GM21381 (cell line): ENCODE measurements at regions not wholly inside any gene's neighbourhood (a gene's known extent, or its start where the extent isn't known, plus 50 kb on each side); places are given as distances from the start of the nearest gene placed in this dataset.

ENCODE experiments used
- ATAC-seq: cut with Tn5 transposase; IDR thresholded peaks from one replicate; pipeline ENCODE4 v1.9.1; 2021; ENCODE audit warnings: mild to moderate bottlenecking, moderate library complexity; ENCODE audit not compliant: unreplicated experiment

DNA sequence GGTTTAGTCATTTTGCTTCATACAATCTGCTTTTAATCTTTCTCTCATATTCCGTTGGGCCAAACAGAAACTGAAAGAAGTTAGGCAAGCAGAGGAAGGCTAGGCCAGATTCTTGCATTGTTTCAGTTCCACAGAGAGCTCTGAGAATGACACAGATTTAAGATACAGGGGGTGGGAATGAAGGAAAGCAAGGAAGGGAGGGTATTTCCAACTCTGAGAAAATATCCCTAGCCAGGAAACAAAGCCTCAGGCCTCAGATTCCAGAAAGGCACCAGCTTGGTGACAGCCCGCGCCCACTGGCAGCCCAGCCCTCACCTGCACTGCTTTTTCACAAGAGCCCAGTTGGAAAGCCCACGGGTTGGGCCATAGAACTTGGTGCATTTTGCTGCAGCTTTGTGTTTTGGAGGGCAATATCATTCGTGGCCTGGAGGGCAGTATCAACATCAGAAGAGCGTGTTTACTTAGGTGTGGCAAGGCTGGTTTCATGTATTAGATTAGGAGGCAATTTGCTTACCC is 63.5 kb downstream of the ENC1 start:
- peak; percentile 63 for ATAC-seq

DNA sequence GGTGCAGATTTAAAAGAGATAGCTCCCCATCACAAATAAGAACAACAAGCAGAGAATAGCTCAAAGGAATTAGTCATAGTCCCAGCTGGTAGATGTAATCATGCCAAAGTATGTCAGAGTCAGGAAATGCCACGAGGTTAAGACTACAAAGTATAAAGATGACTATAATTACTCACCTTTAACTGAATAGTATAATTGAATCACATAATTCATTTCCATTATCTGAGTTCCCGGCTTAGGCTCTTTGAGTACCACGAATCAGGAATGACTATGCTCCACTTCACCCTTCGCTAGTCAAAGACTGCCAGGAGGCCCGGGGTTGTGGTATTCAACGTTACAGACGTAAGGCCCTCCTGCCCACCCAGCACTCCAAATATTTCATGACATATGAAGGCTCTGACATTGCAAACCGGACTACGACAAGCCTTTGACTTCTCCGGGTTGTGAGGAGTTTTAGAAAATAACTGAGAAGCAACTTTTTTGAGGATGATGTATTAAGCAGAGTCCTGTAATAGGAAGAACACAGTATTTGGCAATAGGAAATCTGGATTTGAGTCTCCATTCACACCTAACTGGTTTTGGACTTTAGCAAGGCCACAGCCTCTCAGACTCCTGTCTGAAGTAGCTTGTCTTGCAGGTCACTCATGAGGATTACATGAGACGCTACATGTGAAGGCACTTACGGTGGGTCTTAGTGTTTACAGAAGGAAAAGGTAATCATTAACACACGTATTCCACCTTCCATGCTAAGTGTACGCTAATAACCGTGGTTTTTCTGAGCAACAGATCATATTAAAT is 64.6 kb downstream of the ENC1 start:
- ATAC-seq, result no peak

DNA sequence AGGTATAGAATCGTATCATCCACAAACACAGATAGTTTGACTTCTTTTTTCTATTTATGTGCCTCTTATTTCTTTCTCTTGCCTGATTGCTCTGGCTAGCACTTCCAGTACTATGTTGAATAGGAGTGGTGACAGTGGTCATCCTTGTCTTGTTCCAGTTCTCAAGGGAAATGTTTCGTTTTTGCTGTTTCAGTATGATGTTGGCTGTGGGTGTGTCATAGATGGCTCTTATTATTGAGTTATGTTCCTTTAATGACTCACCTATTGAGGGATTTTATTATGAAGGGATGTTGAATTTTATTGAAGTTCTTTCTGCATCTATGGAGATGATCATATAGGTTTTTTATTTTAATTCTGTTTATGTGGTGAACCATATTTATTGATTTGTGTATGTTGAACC is 70.3 kb downstream of the ENC1 start:
- no peak for ATAC-seq

DNA sequence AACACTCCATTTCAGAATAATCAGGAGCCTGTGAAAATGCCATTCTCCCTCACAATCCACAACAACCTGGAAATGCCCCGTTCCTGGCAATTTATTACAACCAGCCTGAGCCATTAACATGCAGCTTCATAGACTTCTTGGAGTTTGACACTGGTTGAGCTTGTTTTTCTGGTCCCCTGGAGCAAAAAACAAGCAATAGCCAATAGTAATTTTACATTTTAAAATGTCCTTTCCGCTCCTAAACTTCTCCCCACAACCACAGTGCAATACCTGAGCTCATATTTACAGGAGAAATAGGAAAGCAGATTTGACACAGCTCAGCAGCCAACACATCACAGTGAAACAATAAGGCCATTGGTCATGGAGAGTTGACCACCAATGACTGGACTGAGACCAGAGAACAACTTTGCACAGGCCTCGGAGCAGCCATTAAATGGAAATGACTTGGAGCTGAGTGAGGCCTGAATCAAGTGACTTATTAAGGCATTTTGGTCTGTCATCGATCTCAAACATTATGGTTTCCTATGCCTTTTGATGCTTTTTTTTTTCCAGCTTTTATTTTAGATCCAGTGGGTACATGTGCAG is 73.0 kb downstream of the ENC1 start:
- no peak for ATAC-seq

DNA sequence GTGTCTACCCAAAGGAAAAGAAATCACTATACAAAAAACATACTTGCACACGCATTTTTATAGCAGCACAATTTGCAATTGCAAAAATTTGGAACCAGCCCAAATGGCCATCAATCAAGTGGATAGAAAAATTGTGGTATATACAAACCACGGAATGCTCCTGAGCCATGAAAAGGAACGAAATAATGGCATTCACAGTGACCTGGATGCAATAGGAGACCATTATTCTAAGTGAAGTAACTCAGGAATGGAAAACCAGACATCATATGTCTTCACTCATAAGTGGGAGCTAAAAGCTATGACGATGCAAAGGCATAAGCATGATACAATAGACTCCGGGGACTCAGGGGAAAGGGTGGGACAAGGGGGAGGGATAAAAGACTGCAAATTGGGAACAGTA is 78.4 kb downstream of the ENC1 start:
- no peak for ATAC-seq

DNA sequence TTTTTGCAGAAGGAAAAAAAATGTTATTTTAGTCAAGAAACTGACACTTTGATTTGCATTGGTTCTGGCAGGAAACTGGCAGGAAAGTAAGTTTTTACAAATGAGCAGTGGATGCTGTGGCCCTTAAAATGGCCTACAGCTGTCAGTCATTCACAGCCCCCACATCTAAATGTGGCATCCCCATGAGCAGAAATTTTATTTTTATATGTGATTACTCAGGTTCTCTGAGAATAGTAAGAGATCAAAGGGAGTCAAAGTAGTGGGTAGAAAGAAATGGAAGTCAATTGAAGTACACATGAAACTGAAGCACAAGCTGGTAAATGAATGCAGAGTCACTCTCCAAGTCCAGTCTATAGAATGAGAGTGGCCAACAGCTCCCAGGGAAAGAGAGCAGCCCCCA is 80.3 kb downstream of the ENC1 start:
- no peak for ATAC-seq

DNA sequence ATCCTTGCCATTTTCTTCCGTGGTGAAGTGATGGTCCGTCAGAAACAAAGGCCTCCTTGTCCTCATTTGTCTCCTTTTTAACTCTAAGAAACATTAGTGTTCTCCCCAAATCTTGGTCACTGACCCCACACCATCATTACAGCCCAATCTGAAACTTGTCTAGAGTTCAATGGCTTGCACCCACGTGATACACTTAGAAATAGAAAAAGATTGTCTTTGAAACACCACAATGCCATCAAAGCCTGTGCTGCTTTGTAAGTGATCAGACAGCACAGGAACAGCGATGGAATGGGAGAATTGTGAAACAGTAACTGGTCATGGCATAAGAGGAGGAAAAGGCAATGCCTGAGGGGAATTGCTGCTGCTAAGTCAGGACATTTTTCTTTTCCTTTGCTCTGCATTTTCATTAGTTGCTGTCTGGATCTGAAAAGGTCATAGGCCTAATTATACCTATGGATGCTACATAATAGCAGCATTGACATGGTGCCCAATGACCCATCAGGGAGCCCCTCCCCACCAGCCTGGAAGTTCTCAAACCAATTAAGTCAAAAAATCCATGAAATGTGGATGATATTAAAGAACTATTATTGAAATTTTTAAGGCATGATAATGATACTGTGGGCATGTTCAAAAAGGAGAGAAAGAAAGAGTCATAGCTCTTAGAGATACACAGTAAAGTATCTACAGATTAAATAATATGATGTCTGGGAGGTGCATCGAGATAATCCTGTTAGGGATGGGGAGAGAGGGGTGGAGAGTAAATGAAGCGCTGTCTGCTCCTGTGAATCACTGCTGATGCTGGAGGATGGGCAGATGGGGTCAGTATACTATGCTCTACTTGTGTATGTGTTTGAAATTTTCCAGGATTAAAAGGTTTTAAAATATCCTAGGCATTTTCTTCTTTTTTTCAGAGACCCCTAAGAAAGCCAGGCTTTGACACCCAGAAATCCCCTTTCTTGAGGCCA is 83.6 kb downstream of the ENC1 start:
- no peak for ATAC-seq

DNA sequence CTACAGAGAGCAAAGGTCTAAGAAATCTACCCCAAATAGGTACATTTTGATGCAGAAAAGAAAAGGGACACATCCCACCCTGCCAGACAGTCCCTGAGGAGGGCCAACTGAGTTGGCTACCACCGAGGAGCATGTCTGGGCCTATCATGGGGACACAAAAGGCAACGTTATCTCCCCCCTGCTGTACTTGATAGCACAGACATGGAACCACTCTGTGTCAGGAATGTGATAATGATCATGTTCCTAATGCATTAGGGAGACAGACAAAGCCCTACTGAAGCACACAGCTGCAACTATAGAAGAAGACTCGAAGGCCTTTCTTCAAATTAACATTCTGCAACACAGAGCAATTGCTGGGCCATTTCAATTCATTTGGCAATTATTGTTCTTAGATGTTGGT is 84.5 kb downstream of the ENC1 start:
- no peak for ATAC-seq

DNA sequence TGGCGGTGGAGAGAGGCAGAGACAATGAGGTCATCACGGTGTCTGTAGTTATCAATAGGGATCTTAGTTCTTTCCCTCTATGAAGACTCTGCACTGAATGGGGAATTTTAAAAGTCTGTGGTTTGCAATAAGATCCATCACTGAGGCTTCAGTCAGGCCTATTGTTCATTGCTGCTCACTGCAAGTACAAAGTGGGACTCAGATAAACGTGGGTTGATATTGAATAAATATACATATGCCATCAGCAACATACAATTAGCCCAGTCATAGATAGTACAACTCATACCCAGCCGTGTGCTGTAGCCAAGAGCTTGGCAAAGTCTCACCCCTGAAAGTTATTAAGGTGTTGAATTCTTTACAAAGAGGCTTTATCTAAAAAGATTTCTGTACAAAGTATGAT is 88.4 kb downstream of the ENC1 start:
- ATAC-seq, result no peak

DNA sequence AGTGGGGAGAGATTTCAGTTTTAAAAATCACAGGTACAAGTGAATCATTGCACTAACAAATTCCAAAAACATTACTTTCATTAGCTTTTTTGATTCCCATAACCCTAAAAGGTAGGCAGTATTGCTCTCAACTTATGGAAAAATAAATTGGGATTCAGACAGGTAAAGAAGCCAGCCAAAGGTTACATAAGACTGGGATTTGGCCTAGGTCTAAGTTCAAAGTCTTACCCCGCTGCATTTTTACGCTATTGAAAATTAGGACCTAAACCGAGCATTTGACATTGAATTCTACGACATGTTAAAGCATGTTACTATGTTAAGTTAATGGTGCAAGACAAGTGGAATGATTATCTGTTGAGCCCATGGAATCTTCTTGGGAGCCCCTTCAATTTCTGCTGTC is 89.6 kb downstream of the ENC1 start:
- ATAC-seq, result no peak

DNA sequence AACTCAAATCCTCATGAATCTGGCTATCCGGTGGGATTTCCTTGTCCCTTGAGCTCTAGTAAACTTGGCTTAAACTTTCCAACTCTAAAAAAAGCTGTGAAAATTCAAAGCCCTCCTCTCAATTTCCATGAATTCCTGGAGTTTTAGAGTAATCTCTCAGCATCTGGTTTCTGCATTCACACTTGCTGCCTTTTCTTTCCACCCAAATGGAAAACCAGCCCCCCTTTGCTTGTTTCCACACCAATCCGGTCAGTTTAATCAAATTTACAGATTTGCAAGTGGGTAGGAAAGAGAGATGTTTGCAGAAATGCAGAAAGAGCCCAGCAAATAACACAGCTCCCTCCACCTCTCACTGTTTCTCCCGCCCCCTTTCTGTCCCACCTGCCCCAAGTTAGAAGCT is 91.1 kb downstream of the ENC1 start:
- ATAC-seq, result no peak

DNA sequence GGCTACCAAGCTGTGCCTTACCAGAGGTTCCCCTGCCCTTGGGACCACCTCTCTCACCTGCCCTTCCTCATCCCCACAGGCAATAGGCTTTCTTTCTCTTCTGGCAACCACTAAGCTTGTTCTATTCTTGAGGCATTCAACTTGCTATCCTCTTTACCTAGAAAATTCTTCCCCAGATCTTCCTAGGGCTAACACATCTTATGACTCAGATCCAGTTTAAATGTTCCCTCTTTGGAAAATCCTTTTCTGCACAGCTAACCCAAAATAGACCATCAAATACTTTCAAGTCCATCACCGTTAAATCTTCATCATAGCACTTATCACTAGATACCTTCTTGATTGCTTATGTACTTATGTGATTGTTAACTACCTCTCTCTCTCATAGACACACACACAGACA is 93.7 kb downstream of the ENC1 start:
- ATAC-seq, result no peak

DNA sequence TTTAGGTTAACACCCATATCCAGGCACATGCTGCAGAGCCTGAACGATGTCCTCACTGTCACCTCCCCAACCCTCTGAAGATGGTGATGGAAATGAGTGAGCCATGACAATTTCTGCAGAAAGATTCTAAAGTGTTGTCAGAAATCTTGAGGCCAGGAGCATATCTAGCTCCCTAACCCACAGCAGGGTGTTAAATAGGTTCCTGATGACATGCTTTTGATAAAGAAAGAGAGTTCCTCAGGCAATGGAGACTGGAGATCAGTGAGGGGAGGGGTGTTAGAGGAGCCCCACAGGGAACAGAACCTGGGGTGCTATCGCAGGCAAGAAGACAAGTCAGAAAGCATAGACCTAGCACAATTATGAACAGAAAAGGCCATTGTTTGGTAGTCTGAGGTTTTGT is 95.7 kb downstream of the ENC1 start:
- ATAC-seq, result no peak

DNA sequence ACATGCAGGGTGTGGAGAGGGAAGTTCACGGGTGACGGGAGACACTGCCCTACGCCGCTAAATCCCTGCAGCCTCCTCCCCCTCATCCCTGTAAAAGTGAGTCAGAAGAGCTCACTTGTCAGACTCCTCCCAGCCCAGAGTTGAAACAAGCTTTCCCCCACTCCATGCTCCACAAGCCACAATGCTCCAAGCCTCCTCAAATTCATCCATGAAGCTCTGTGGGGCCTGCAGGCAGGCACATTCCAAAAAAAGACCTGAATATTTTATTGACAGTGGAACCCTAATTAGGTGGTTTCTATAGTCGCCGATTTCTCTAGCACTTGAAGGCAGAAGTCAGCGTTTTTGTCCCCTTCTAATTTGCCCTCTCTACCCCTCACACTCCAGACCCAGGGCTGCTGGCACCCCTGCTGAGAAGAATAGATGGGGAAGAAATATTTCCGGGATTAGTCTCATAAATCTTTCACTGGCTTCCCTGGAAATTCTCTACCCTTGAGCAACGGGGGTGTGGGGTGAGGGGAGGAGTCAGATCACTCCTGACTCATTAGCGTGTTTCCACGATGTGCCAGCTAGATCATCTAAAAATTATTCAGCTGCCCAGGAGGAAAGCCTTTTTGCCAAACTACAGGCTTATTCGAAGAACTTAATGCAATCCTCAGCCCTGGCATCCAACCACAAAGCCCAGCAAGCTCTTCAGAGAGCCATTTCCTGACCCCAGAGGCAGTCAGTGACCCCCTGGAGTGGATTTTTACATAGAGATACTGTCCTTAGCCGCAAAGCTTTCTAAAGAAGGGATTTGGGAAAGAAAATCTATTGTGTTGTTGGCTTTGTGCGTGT is 97.1 kb downstream of the ENC1 start:
- ATAC-seq, result no peak

DNA sequence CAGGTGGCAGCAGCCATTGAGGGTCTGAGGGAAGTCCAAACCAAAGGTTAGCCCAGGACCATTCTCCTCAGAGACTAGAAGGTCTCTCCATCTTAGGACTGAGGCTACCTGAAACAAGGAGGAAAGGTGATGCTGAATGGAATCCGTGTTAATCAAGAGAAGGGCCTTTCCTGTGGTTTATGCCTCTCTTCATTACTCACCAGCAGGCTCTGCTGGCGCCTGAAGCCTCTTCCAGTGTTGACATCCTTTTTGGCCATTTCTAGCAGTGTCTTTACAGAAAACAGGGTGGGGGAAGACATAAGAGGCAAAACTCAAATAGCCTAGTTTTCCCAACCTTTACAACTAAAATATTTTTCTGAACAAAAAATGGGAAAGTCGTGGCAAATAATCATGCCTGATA is 98.0 kb downstream of the ENC1 start:
- no peak for ATAC-seq

DNA sequence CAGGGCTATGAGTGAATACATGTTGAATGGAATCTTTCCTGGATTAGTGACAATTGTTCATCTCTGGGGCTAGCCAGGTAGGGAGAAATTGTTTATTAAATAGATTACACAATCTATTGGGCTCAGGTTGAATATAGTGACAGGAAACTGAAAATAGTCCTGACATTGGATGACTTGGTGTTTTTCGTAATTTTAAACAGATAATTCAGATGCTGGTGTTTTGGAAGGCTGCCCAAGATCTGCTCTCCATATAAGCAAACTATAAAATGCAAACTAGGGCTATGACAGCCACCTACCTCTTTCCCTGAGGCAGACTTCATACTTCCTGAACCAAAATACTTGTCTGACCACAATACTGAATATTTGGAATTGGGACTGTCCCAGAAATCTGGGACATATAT is 99.1 kb downstream of the ENC1 start:
- no peak for ATAC-seq

DNA sequence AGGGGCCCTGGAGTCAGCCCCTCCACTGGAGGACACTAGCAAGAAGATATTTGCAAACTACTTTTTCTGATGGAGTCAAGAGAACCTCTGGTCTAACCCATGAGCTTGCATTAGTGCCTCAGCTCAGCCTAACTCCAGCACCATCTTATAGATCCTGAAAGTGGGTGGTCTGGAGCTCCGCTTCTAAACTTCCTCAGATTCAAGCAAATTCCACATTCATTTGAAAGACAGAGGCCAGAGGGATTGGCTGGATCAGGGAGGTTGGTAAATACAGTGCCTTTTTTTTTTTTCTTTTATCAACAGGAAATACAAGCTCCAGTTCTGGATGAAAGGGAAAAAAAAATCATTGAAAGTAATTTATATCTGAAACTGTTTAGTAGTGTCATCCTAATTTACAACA is 99.9 kb downstream of the ENC1 start:
- ATAC-seq, result no peak

DNA sequence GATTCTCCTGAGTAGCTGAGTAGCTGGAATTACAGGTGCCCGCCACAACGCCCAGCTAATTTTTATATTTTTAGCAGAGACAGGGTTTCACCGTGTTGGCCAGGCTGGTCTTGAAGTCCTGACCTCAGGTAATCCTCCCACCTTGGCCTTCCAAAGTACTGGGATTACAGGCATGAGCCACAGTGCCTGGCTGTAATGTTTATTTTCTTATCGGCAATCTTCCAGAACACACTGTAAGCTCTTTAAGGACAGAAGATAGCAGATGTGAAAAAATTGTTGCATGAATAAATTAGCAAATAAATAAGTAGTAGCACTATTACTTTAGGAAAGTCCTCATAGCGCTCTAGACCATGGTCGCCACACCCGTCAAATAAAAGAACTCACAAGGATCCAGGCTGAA is 100.5 kb downstream of the ENC1 start:
- no peak for ATAC-seq

DNA sequence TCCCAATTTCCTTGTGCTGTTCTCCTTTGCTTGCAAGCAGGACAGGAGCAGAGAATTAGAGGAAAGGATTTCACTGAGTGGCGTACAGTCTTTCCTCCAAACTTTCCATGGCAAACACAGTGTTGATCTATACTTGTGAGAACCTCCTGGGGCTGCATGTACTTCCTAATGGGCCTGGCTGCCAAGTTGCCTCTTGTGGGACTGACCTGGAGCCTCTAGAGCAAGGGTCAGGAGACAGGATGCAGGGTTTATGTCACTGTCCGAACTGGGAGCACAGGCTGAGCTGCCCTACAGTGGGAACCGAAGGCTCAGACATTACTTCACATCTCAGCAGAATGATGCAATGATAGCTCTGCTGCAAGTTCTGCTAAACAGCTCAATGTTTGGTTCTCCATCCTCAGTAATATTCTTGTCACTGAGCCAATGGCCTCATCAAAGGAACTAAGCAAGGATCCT is 102.3 kb downstream of the ENC1 start:
- no peak for ATAC-seq

DNA sequence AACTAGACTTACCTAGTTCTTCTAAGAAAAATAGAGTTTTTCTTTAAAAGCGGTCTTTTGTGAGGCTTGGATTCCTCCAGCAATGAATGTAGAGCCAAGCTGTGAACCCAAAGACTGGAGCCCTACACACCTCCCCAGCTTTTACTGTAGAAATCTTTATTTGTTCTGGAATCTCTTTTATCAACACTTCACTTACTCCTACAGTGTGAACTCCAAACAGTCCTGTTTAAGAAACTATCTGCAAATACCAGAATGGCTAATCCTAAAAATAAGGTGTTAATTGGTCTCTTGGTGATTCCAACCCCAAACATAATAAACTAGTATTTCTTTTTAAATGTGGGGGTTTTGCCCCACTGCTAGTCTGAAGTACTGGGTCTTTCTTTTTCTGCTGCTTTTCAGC is 103.9 kb downstream of the ENC1 start:
- no peak for ATAC-seq

DNA sequence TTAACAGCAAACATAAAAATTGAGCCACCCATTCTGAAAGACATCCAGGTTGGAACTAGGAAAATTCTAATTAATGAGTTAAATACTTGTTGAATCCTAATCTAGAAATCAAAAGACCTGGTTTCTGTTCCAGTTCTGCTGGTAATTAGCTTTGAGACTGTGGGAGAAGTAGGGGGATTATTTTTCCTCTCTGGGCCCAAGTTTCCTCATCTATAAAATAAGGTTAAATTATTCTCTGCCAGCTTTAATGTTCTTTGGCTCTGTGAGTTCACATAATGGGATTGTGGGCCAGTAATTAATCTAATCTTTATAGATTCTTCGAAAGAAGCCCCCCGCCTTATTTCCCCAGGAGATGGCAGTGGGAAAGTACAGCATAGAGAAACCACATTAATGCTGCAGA is 104.6 kb downstream of the ENC1 start:
- no peak for ATAC-seq
